ENCODE measurements at regions not wholly inside any gene's neighbourhood (a gene's known extent, or its start where the extent isn't known, plus 50 kb on each side); places are given as distances from the start of the nearest gene placed in this dataset.

DNA sequence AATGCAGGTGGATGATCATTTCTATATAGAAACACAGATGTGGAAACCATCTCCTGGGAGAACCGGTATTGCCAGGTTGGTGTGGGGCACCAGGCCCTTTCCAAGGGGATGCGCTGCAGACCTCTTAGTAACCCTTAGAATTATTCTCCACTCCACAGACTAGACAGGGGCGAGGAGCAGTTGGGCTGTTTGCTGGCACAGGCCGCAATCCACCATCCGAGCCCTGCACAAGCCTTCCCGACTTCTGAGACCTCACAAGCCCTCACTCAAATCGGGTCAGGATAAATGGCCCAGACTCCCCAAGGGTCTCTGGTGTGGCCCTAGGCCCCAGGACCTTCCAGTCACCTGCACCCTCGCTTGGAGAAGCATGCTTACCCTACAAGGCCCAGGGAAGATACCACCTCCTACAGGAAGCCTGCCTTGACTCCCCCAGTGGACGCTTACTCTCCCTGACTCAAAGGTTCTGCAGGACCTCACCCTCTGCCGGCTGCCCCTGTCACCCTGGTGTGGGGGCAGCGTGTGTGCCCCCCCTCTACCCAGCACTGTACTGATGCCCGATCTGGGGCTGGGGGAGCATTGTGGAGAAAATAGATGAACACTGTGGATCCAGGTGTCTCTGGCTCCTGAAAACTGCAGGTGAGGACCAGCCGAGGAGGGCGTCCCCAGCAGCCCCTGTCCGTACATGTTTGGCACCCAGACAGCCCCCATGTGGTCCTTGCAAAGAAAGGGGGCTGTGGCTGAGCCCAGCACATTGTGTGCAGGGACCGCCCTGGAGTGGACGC lies 49.8 kb upstream of the ACSF3 start:
- DNase-seq (ENCODE audit: low read depth) = no peak

All from stimulated activated CD8-positive, alpha-beta memory T cell treated with anti-CD3 and anti-CD28 coated beads, Interleukin-12 subunit alpha, Interleukin-12 subunit beta, amount 100 ng/mL, for 1 hour (primary cell).